K562 (cell line): ENCODE measurements at regions not wholly inside any gene's neighbourhood (a gene's known extent, or its start where the extent isn't known, plus 50 kb on each side); places are given as distances from the start of the nearest gene placed in this dataset.

Experiments used
- ATAC-seq: fragments of 200-7000 bp; cut with Tn5 transposase; 3 replicates; pipeline ENCODE4 v1.9.1; 2020; ENCODE audit warnings: moderate library complexity
- BruUV-seq: library from RNA; stranded (reverse); fragments of 400-500 nt; replicated peaks from 2 replicates; lab custom pipeline; 2021; lab: Mats Ljungman, UMichigan
- CTCF ChIA-PET: fragments of 300-600 bp; formaldehyde crosslinking; extraction: SDS; loops from one replicate; lab custom pipeline; 2021; ENCODE audit warnings: low intra/inter-chr PET ratio; lab: Yijun Ruan, JAX
- POLR2A ChIA-PET: fragments of 300-600, 350-650 bp; sonication (Branson Sonifier 250); formaldehyde crosslinking; extraction: SDS; loops from one replicate; lab custom pipeline; 2021; ENCODE audit warnings: antibody characterized with exemption, inconsistent platforms; lab: Yijun Ruan, JAX
- DNase-seq, 4 experiments: peaks; one replicate each; pipeline versions ENCODE4 v3.0.0 to v3.0.0-alpha.2; 2011 to 2018; ENCODE audit warnings: low spot score in 3 of 4, mixed read lengths in 3 of 4; ENCODE audit errors: extremely low read depth in 1 of 4
- FAIRE-seq: peaks from 2 replicates; lab custom pipeline; 2011; peaks lifted over from hg19 to GRCh38; lab: Jason Lieb, UNC
- H2AFZ ChIP-seq: 2 replicates; pipeline ENCODE4 v1.6.0; 2011; ENCODE audit warnings: low read depth, low read length, control low read depth, inconsistent platforms
- H3K27ac ChIP-seq: fragments of 200-600 bp; 3 replicates; pipeline ENCODE4 v1.8.0; 2011; ENCODE audit warnings: low read depth, mild to moderate bottlenecking, control low read depth, inconsistent platforms, low read length, moderate library complexity, mixed read lengths; ENCODE audit errors: extremely low read depth
- H3K27me3 ChIP-seq, 2 experiments: fragments of 300-600 bp in 1 of 2; 2 replicates in 1 of 2; 3 replicates in 1 of 2; pipeline versions ENCODE4 v1.6.0 to v1.8.0; 2011; ENCODE audit warnings: inconsistent platforms in 2 of 2, low read length in 2 of 2, mild to moderate bottlenecking in 1 of 2, mixed read lengths in 1 of 2, moderate library complexity in 1 of 2; ENCODE audit not compliant: control insufficient read depth in 2 of 2, insufficient read depth in 2 of 2
- H3K36me3 ChIP-seq: fragments of 300-600 bp; 3 replicates; pipeline ENCODE4 v1.8.0; 2011; ENCODE audit warnings: mild to moderate bottlenecking, low read length, inconsistent platforms; ENCODE audit not compliant: control insufficient read depth, insufficient read depth
- H3K4me1 ChIP-seq, 2 experiments: fragments of 200-600 bp in 1 of 2; replicated peaks in 1 of 2; 2 replicates in 1 of 2; 3 replicates in 1 of 2; pipeline versions ENCODE4 v1.5.1 to v1.8.0; 2011; ENCODE audit warnings: inconsistent platforms in 2 of 2, low read length in 2 of 2, mild to moderate bottlenecking in 1 of 2, mixed read lengths in 1 of 2, moderate library complexity in 1 of 2; ENCODE audit not compliant: control insufficient read depth in 2 of 2, insufficient read depth in 2 of 2
- H3K4me2 ChIP-seq: 2 replicates; pipeline ENCODE4 v1.6.1; 2011; ENCODE audit warnings: low read length, control low read depth, inconsistent platforms, mixed read lengths; ENCODE audit not compliant: insufficient read depth
- H3K4me3 ChIP-seq: fragments of 200-600 bp; sonication (generic), shearing (Covaris generic); 2 replicates; pipeline ENCODE4 v1.5.1; 2016; ENCODE audit warnings: control low read depth, inconsistent platforms
- H3K79me2 ChIP-seq: fragments of 200-600 bp; 3 replicates; pipeline ENCODE4 v1.8.0; 2011; ENCODE audit warnings: low read length, inconsistent platforms; ENCODE audit not compliant: control insufficient read depth, insufficient read depth
- H3K9ac ChIP-seq, 2 experiments: 2 replicates each; pipeline versions ENCODE4 v1.6.0 to v1.6.1; 2011; ENCODE audit warnings: low read depth in 2 of 2, low read length in 2 of 2, control low read depth in 1 of 2, inconsistent platforms in 1 of 2, mild to moderate bottlenecking in 1 of 2, mixed read lengths in 1 of 2; ENCODE audit not compliant: insufficient read depth in 1 of 2
- H3K9me1 ChIP-seq: one replicate; pipeline ENCODE4 v1.6.0; 2011; ENCODE audit warnings: inconsistent platforms, mild to moderate bottlenecking, low read length, moderate library complexity; ENCODE audit not compliant: control insufficient read depth, insufficient read depth
- H3K9me3 ChIP-seq: replicated peaks from 2 replicates; pipeline ENCODE4 v1.5.1; 2011; ENCODE audit warnings: low read depth, low read length, inconsistent platforms; ENCODE audit not compliant: control insufficient read depth, insufficient read depth
- H4K20me1 ChIP-seq: replicated peaks from 2 replicates; pipeline ENCODE4 v1.6.1; 2011; ENCODE audit warnings: low read length, inconsistent platforms, mixed read lengths; ENCODE audit not compliant: control insufficient read depth, insufficient read depth
- ADNP ChIP-seq: fragments of 200-800 bp; sonication (Bioruptor generic); IDR thresholded peaks from 2 replicates; pipeline ENCODE4 v1.6.1; 2016; ENCODE audit warnings: missing genetic modification characterization, missing compliant biosample characterization
- ATF7 ChIP-seq: fragments of 450-650 bp; IDR thresholded peaks from 2 replicates; pipeline ENCODE4 v1.7.1; 2014; ENCODE audit warnings: mild to moderate bottlenecking, moderate library complexity
- E2F3 ChIP-seq: fragments of 250-450 bp; sonication (Bioruptor Pico); IDR thresholded peaks from 2 replicates; pipeline ENCODE4 v1.4.0; 2020; ENCODE audit warnings: mild to moderate bottlenecking
- GATA2 ChIP-seq: sonication (generic); formaldehyde crosslinking; IDR thresholded peaks from 2 replicates; pipeline ENCODE4 v1.4.0; 2020; ENCODE audit warnings: mild to moderate bottlenecking, missing genetic modification reagents
- IRF2 ChIP-seq: sonication (generic); formaldehyde crosslinking; IDR thresholded peaks from 2 replicates; pipeline ENCODE4 v1.8.1; 2022; ENCODE audit warnings: mild to moderate bottlenecking, missing genetic modification reagents
- RBM34 ChIP-seq: fragments of 200-400 bp; formaldehyde crosslinking; IDR thresholded peaks from 2 replicates; pipeline ENCODE4 v1.6.1; 2018; ENCODE audit warnings: low read length, borderline replicate concordance; ENCODE audit not compliant: insufficient read depth
- SRSF1 ChIP-seq: fragments of 200-400 bp; formaldehyde crosslinking; IDR thresholded peaks from 2 replicates; pipeline ENCODE4 v1.6.1; 2017; ENCODE audit warnings: mild to moderate bottlenecking, low read depth, low read length, moderate library complexity
- TFAM ChIP-seq: fragments of 250-450 bp; sonication (Bioruptor Pico); conservative IDR thresholded peaks from 2 replicates; pipeline ENCODE4 v1.5.0; 2021; ENCODE audit warnings: mild to moderate bottlenecking, moderate library complexity
- ZBTB26 ChIP-seq: fragments of 450-650 bp; formaldehyde crosslinking; IDR thresholded peaks from 2 replicates; pipeline ENCODE4 v1.4.0; 2022; ENCODE audit warnings: missing genetic modification characterization
- ZNF165 ChIP-seq: fragments of 250-450 bp; sonication (Bioruptor Pico); IDR thresholded peaks from 2 replicates; pipeline ENCODE4 v1.4.0; 2020; ENCODE audit warnings: borderline replicate concordance
- ZNF384 ChIP-seq: IDR thresholded peaks from 2 replicates; pipeline ENCODE4 v1.6.1; 2012; ENCODE audit warnings: low read depth, low read length, improper control_type of control experiment
- WGBS: fragments of 100-300 bp; shearing (Covaris generic); methylation state at CpG from one replicate; pipeline ENCODE4 v1.1.6; 2016; ENCODE audit warnings: low coverage, mixed read lengths; ENCODE audit not compliant: insufficient coverage; ENCODE audit errors: missing lambda C conversion rate; 5-methylcytosine and 5-hydroxymethylcytosine counted together
- in situ Hi-C: fragments of 300-500 bp; cut with MboI; formaldehyde crosslinking; loops from 4 replicates; pipeline ENCODE4 v1.15.0; 2018; ENCODE audit warnings: inconsistent platforms, mixed read lengths
- intact Hi-C: fragments of 100-400 bp; cut with micrococcal nuclease; formaldehyde crosslinking; loops from 2 replicates; pipeline ENCODE4 v1.14.2; 2022

- no TSS peak for BruUV-seq
- no peak for DNase-seq
Observed at GRCh38 chr4:157678478-157678877, 457.9 kb downstream of the GRIA2 start.

More at GRCh38 chr4:157678478-157678877, 457.9 kb downstream of the GRIA2 start:
- no peaks in the 10 kb centered on the region for H3K4me1 ChIP-seq
- intact Hi-C loops, result no loop called here
- H3K27ac ChIP-seq, result no peak overlapping the region
- POLR2A ChIA-PET, result no interaction called here
- no peak for FAIRE-seq
- H3K79me2 ChIP-seq, result no peaks in the 10 kb centered on the region
- H3K9me1 ChIP-seq, result no peaks in the 10 kb centered on the region
- H3K4me2 ChIP-seq, result no peak overlapping the region
- no peak for TF ChIP-seq ZNF165
- TF ChIP-seq ZNF384, result no peak
- TF ChIP-seq ADNP (tag), result no peak
- no peak for TF ChIP-seq SRSF1
- TF ChIP-seq ATF7, result no peak
- TF ChIP-seq E2F3 (CRISPR knock-in tag), result no peak
- TF ChIP-seq TFAM (CRISPR knock-in tag), result no peak
- TF ChIP-seq ZBTB26 (CRISPR knock-in tag), result no peak
- no peak for TF ChIP-seq RBM34
- no peak for TF ChIP-seq IRF2
- no peak for TF ChIP-seq GATA2 (CRISPR knock-in tag)
- TF ChIP-seq, all 486 proteins: peak for 0
- 0% methylated on average over 3 of the region's 3 CpGs for WGBS
- H3K27me3 ChIP-seq, result no peaks in the 10 kb centered on the region
- no peak overlapping the region for H2AFZ ChIP-seq
- CTCF ChIA-PET, result no interaction called here
- no peaks in the 10 kb centered on the region for H3K9me3 ChIP-seq
- in situ Hi-C loops, result no loop called here
- no peaks in the 10 kb centered on the region for H4K20me1 ChIP-seq
- ATAC-seq, result no peak
- no peak overlapping the region for H3K9ac ChIP-seq
- H3K36me3 ChIP-seq, result no peaks in the 10 kb centered on the region
- H3K4me3 ChIP-seq, result no peak overlapping the region
